ENCODE measurements at regions not wholly inside any gene's neighbourhood (a gene's known extent, or its start where the extent isn't known, plus 50 kb on each side); places are given as distances from the start of the nearest gene placed in this dataset.

DNA sequence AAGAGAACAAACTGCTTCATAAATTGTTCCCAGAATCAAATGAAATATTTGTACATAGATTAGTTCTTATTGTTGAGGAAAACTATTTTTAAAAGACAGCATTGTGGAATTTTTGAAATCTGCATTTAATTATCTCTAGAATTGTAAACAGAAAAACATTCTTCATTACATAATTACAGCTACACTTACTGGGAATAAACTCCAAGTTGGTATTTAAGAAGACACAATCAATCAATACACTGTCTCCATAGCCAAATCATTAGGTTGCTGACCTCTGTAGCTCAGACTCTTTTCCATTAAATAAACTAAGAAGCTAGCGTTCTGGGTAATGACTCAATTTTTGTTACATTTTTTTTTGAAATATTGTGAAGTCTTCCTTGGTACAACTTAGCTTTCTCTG lies 70.2 kb upstream of the PIEZO2 start:
- POLR2A ChIA-PET, result no interaction called here
- no peak for ATAC-seq
- TF ChIP-seq RAD21 (IDR thresholded peaks at IDR 0.05; ENCODE audit: low read depth) (no peak), ELF1 (IDR thresholded peaks at IDR 0.05; ENCODE audit: borderline replicate concordance, low read depth) (no peak), EZH2phosphoT487 (IDR thresholded peaks at IDR 0.05; ENCODE audit: borderline replicate concordance) (no peak), JUND (IDR thresholded peaks at IDR 0.05) (no peak), CEBPB (IDR thresholded peaks at IDR 0.05; ENCODE audit: low read depth) (no peak)
- H2AFZ ChIP-seq (ENCODE audit: low read depth, low read length, poor library complexity, severe bottlenecking), result no peak overlapping the region
- no peak overlapping the region for H3K4me3 ChIP-seq (replicated peaks in 1 of 2; ENCODE audit: low read depth in 1 of 2, low read length in 2 of 2)
- no peaks in the 10 kb centered on the region for H3K4me1 ChIP-seq (ENCODE audit: control insufficient read depth in 1 of 2, insufficient read depth in 2 of 2, low read length in 2 of 2)
- no peaks in the 10 kb centered on the region for H3K9me3 ChIP-seq (ENCODE audit: control insufficient read depth in 1 of 2, insufficient read depth in 1 of 2, low read depth in 1 of 2, low read length in 2 of 2)
- RAD21 ChIA-PET (ENCODE audit: low non-redundant PET in 1 of 2, low total read pairs in 2 of 2, uncharacterized antibody in 2 of 2, unreplicated experiment in 2 of 2), result no interaction called here
- no peaks in the 10 kb centered on the region for H4K20me1 ChIP-seq (ENCODE audit: insufficient read depth)
- no peak overlapping the region for H3K9ac ChIP-seq (ENCODE audit: low read length)
- peaks cover 25% of the 10 kb centered on the region; the same call in 1 of the 2 replicates for H3K27me3 ChIP-seq (ENCODE audit: insufficient read depth, low read length)
- no peaks in the 10 kb centered on the region for H3K9me2 ChIP-seq (ENCODE audit: insufficient read depth)
- no peaks in the 10 kb centered on the region for H3K79me2 ChIP-seq (ENCODE audit: insufficient read depth, low read length)
- H3K36me3 ChIP-seq (ENCODE audit: control insufficient read depth in 1 of 2, insufficient read depth in 2 of 2, low read length in 2 of 2), result no peaks in the 10 kb centered on the region
- CTCF ChIA-PET, result no interaction called here
- no TSS peak for BruUV-seq (replicated peaks)
- no peak overlapping the region for H3K27ac ChIP-seq (ENCODE audit: low read depth, low read length)
- H3K4me2 ChIP-seq (ENCODE audit: low read length), result no peak overlapping the region
- intact Hi-C loops (cut with micrococcal nuclease), result no loop called here
- DNase-seq (ENCODE audit: low read depth, low spot score), result no peak

DNA sequence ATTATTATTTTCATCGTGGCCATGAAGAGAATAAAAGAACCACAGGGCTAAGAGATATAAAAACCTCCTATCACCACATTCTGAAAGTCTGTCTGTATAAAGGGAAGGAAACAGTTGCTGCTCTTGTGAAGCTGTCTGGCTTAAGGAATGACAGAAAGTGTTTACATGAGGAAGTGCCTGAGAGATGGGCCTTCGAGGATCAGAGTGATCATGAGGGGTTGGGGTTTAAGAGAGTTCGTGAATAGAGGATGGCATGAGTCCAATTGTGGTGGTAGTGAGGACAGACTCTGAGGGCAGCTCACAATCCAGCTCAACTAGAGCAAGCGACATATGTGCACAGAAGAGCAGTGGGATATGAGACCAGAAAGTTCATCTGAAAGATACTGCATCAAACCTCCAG lies 65.8 kb upstream of the PIEZO2 start:
- ChIA-PET POLR2A (no interaction called here), CTCF (interaction anchor here (0.9 kb wide), 1 partner anchor 95 kb away, joined by 3 read pairs; no protein-coding TSS in a partner anchor), RAD21 (ENCODE audit: low non-redundant PET in 1 of 2, low total read pairs in 2 of 2, uncharacterized antibody in 2 of 2, unreplicated experiment in 2 of 2) (no interaction called here)
- Histone ChIP-seq H3K27ac (ENCODE audit: low read depth, low read length) (no peak overlapping the region), H4K20me1 (ENCODE audit: insufficient read depth) (no peaks in the 10 kb centered on the region), H3K4me2 (ENCODE audit: low read length) (no peak overlapping the region), H3K79me2 (ENCODE audit: insufficient read depth, low read length) (no peaks in the 10 kb centered on the region), H3K9me3 (ENCODE audit: control insufficient read depth in 1 of 2, insufficient read depth in 1 of 2, low read depth in 1 of 2, low read length in 2 of 2) (no peaks in the 10 kb centered on the region), H3K4me1 (ENCODE audit: control insufficient read depth in 1 of 2, insufficient read depth in 2 of 2, low read length in 2 of 2) (no peaks in the 10 kb centered on the region), H3K36me3 (ENCODE audit: control insufficient read depth in 1 of 2, insufficient read depth in 2 of 2, low read length in 2 of 2) (no peaks in the 10 kb centered on the region), H3K9me2 (ENCODE audit: insufficient read depth) (no peaks in the 10 kb centered on the region), H3K4me3 (replicated peaks in 1 of 2; ENCODE audit: low read depth in 1 of 2, low read length in 2 of 2) (no peak overlapping the region), H3K9ac (ENCODE audit: low read length) (no peak overlapping the region), H3K27me3 (ENCODE audit: insufficient read depth, low read length) (peaks cover 17% of the 10 kb centered on the region), H2AFZ (ENCODE audit: low read depth, low read length, poor library complexity, severe bottlenecking) (no peak overlapping the region)
- DNase-seq (ENCODE audit: low read depth, low spot score), result no peak
- BruUV-seq (replicated peaks), result no TSS peak
- ATAC-seq, result no peak
- intact Hi-C loops (cut with micrococcal nuclease), result no loop called here
- no peak for TF ChIP-seq EGR1 (IDR thresholded peaks at IDR 0.05; ENCODE audit: low read depth)
- TF ChIP-seq, protein P1, sequence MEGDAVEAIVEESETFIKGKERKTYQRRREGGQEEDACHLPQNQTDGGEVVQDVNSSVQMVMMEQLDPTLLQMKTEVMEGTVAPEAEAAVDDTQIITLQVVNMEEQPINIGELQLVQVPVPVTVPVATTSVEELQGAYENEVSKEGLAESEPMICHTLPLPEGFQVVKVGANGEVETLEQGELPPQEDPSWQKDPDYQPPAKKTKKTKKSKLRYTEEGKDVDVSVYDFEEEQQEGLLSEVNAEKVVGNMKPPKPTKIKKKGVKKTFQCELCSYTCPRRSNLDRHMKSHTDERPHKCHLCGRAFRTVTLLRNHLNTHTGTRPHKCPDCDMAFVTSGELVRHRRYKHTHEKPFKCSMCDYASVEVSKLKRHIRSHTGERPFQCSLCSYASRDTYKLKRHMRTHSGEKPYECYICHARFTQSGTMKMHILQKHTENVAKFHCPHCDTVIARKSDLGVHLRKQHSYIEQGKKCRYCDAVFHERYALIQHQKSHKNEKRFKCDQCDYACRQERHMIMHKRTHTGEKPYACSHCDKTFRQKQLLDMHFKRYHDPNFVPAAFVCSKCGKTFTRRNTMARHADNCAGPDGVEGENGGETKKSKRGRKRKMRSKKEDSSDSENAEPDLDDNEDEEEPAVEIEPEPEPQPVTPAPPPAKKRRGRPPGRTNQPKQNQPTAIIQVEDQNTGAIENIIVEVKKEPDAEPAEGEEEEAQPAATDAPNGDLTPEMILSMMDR (IDR thresholded peaks at IDR 0.05 in 2 of 3, conservative IDR thresholded peaks at IDR 0.05 in 1 of 3; ENCODE audit: borderline replicate concordance in 1 of 3, insufficient read depth in 1 of 3, low read depth in 2 of 3, low read length in 2 of 3), result no peak
- TF ChIP-seq FOSL1 (IDR thresholded peaks at IDR 0.05; ENCODE audit: low read depth), result no peak
- TF ChIP-seq SIN3A (IDR thresholded peaks at IDR 0.05; ENCODE audit: low read depth), result no peak
- no peak for TF ChIP-seq SP1 (IDR thresholded peaks at IDR 0.05; ENCODE audit: low read depth)
- TF ChIP-seq, protein P2, sequence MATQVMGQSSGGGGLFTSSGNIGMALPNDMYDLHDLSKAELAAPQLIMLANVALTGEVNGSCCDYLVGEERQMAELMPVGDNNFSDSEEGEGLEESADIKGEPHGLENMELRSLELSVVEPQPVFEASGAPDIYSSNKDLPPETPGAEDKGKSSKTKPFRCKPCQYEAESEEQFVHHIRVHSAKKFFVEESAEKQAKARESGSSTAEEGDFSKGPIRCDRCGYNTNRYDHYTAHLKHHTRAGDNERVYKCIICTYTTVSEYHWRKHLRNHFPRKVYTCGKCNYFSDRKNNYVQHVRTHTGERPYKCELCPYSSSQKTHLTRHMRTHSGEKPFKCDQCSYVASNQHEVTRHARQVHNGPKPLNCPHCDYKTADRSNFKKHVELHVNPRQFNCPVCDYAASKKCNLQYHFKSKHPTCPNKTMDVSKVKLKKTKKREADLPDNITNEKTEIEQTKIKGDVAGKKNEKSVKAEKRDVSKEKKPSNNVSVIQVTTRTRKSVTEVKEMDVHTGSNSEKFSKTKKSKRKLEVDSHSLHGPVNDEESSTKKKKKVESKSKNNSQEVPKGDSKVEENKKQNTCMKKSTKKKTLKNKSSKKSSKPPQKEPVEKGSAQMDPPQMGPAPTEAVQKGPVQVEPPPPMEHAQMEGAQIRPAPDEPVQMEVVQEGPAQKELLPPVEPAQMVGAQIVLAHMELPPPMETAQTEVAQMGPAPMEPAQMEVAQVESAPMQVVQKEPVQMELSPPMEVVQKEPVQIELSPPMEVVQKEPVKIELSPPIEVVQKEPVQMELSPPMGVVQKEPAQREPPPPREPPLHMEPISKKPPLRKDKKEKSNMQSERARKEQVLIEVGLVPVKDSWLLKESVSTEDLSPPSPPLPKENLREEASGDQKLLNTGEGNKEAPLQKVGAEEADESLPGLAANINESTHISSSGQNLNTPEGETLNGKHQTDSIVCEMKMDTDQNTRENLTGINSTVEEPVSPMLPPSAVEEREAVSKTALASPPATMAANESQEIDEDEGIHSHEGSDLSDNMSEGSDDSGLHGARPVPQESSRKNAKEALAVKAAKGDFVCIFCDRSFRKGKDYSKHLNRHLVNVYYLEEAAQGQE (IDR thresholded peaks at IDR 0.05; ENCODE audit: low read depth), result no peak
- TF ChIP-seq TCF7L2 (IDR thresholded peaks at IDR 0.05; ENCODE audit: borderline replicate concordance, extremely low read depth, insufficient read depth, insufficient read length), result no peak
- TF ChIP-seq EZH2phosphoT487 (IDR thresholded peaks at IDR 0.05; ENCODE audit: borderline replicate concordance), result no peak
- TF ChIP-seq CEBPB (IDR thresholded peaks at IDR 0.05; ENCODE audit: low read depth), result no peak
- no peak for TF ChIP-seq ZNF274 (IDR thresholded peaks at IDR 0.05; ENCODE audit: low read depth, low read length)
- no peak for TF ChIP-seq SRF (IDR thresholded peaks at IDR 0.05; ENCODE audit: low read depth)
- TF ChIP-seq, protein P3, sequence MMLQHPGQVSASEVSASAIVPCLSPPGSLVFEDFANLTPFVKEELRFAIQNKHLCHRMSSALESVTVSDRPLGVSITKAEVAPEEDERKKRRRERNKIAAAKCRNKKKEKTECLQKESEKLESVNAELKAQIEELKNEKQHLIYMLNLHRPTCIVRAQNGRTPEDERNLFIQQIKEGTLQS (IDR thresholded peaks at IDR 0.05), result no peak
- TF ChIP-seq POLR2A (IDR thresholded peaks at IDR 0.05; ENCODE audit: borderline replicate concordance, extremely low read depth, insufficient read depth, insufficient read length), result no peak

All from HCT116 (cell line).